ENCODE measurements at regions not wholly inside any gene's neighbourhood (a gene's known extent, or its start where the extent isn't known, plus 50 kb on each side); places are given as distances from the start of the nearest gene placed in this dataset.
"Not testable (repeated sequence)": the region's sequence is repeated elsewhere in the genome, so short reads cannot be mapped to it uniquely, and the experiment has no call there.

GRCh38 chr17:63221939-63222338, 224.2 kb downstream of the CYB561 start:
- H3K4me1 ChIP-seq (replicated peaks in 1 of 2): no peaks in the 10 kb centered on the region
- H3K27ac ChIP-seq: no peak overlapping the region
- no peak for ATAC-seq (replicated peaks in 6 of 8)
- in situ Hi-C loops (cut with MboI; ENCODE audit: low pct_unique_long_range_greater_than_20kb in 2 of 9, low sequenced_read_pairs in 9 of 9, unreplicated experiment in 9 of 9): no loop called here
- 80 to 100% (median 91%) methylated on average over 1 of the region's 1 CpG; no CpG with 5 or more reads in 3 of the 10 experiments for WGBS, 10 experiments
- no peak overlapping the region for H3K4me3 ChIP-seq

- in situ Hi-C loops (cut with MboI; ENCODE audit: low pct_unique_long_range_greater_than_20kb in 2 of 9, low sequenced_read_pairs in 9 of 9, unreplicated experiment in 9 of 9): no loop called here
- H3K27ac ChIP-seq: no peak overlapping the region
- WGBS, 10 experiments: 75 to 100% (median 90%) methylated on average over 1 of the region's 1 CpG; no CpG with 5 or more reads in 3 of the 10 experiments
- H3K4me3 ChIP-seq: no peak overlapping the region
- no peak for ATAC-seq (replicated peaks in 6 of 8)
- H3K4me1 ChIP-seq (replicated peaks in 1 of 2): no peaks in the 10 kb centered on the region
Measured at GRCh38 chr17:63222655-63223054, 223.5 kb downstream of the CYB561 start.

GRCh38 chr17:63223212-63223911, 222.7 kb downstream of the CYB561 start:
- Histone ChIP-seq H3K4me1 (replicated peaks in 1 of 2) (no peaks in the 10 kb centered on the region), H3K4me3 (no peak overlapping the region), H3K27ac (no peak overlapping the region)
- in situ Hi-C loops (cut with MboI; ENCODE audit: low pct_unique_long_range_greater_than_20kb in 2 of 9, low sequenced_read_pairs in 9 of 9, unreplicated experiment in 9 of 9): no loop called here
- ATAC-seq (replicated peaks in 6 of 8): peak in 1 of 8 experiments; percentile 36
- WGBS, 10 experiments: 60 to 100% (median 87%) methylated on average over 1 to 6 of the region's 7 CpGs; no CpG with 5 or more reads in 2 of the 10 experiments

GRCh38 chr17:63224644-63225043, 221.5 kb downstream of the CYB561 start:
- in situ Hi-C loops (cut with MboI; ENCODE audit: low pct_unique_long_range_greater_than_20kb in 2 of 9, low sequenced_read_pairs in 9 of 9, unreplicated experiment in 9 of 9): no loop called here
- Histone ChIP-seq H3K4me3 (no peak overlapping the region), H3K4me1 (replicated peaks in 1 of 2) (no peaks in the 10 kb centered on the region), H3K27ac (no peak overlapping the region)
- ATAC-seq (replicated peaks in 6 of 8): no peak

GRCh38 chr17:63226720-63227119, 219.4 kb downstream of the CYB561 start:
- in situ Hi-C loops (cut with MboI; ENCODE audit: low pct_unique_long_range_greater_than_20kb in 2 of 9, low sequenced_read_pairs in 9 of 9, unreplicated experiment in 9 of 9); ATAC-seq (replicated peaks in 6 of 8); H3K4me1 ChIP-seq (replicated peaks in 1 of 2); H3K4me3 ChIP-seq; H3K27ac ChIP-seq: not testable (repeated sequence)

GRCh38 chr17:63231015-63231620, 215.0 kb downstream of the CYB561 start:
- H3K4me3 ChIP-seq; in situ Hi-C loops (cut with MboI; ENCODE audit: low pct_unique_long_range_greater_than_20kb in 2 of 9, low sequenced_read_pairs in 9 of 9, unreplicated experiment in 9 of 9); ATAC-seq (replicated peaks in 6 of 8); H3K4me1 ChIP-seq (replicated peaks in 1 of 2); H3K27ac ChIP-seq: not testable (repeated sequence)
- 65 to 100% (median 100%) methylated on average over 1 to 2 of the region's 2 CpGs for WGBS, 10 experiments

GRCh38 chr17:63232565-63233310, 213.4 kb downstream of the CYB561 start:
- Histone ChIP-seq H3K27ac (no peak overlapping the region), H3K4me1 (replicated peaks in 1 of 2) (no peaks in the 10 kb centered on the region), H3K4me3 (no peak overlapping the region)
- 83 to 100% (median 98%) methylated on average over 1 to 5 of the region's 16 CpGs; no CpG with 5 or more reads in 4 of the 10 experiments for whole genome bisulfite sequencing, 10 experiments
- in situ Hi-C loops (cut with MboI; ENCODE audit: low pct_unique_long_range_greater_than_20kb in 2 of 9, low sequenced_read_pairs in 9 of 9, unreplicated experiment in 9 of 9): no loop called here
- ATAC-seq (replicated peaks in 6 of 8): no peak

- Histone ChIP-seq H3K4me1 (replicated peaks in 1 of 2) (no peaks in the 10 kb centered on the region), H3K4me3 (no peak overlapping the region), H3K27ac (no peak overlapping the region)
- in situ Hi-C loops (cut with MboI; ENCODE audit: low pct_unique_long_range_greater_than_20kb in 2 of 9, low sequenced_read_pairs in 9 of 9, unreplicated experiment in 9 of 9): no loop called here
- no peak for ATAC-seq (replicated peaks in 6 of 8)
- WGBS, 10 experiments: 67 to 100% (median 90%) methylated on average over 1 to 3 of the region's 3 CpGs; no CpG with 5 or more reads in 2 of the 10 experiments
Measured at GRCh38 chr17:63240106-63240505, 206.0 kb downstream of the CYB561 start.

- in situ Hi-C loops (cut with MboI; ENCODE audit: low pct_unique_long_range_greater_than_20kb in 2 of 9, low sequenced_read_pairs in 9 of 9, unreplicated experiment in 9 of 9): no loop called here
- 67 to 100% (median 93%) methylated on average over 1 to 2 of the region's 2 CpGs; no CpG with 5 or more reads in 1 of the 10 experiments for WGBS, 10 experiments
- Histone ChIP-seq H3K4me1 (replicated peaks in 1 of 2) (no peaks in the 10 kb centered on the region), H3K4me3 (no peak overlapping the region), H3K27ac (no peak overlapping the region)
- peak in 6 of 8 experiments; percentile 22 to 97 (median 58) for ATAC-seq (replicated peaks in 6 of 8)
Measured at GRCh38 chr17:63246344-63246743, 199.8 kb downstream of the CYB561 start.

- 50 to 100% (median 83%) methylated on average over 1 of the region's 1 CpG; no CpG with 5 or more reads in 3 of the 10 experiments for WGBS, 10 experiments
- H3K4me3 ChIP-seq: no peak overlapping the region
- peak in 1 of 8 experiments; percentile 35 for ATAC-seq (replicated peaks in 6 of 8)
- in situ Hi-C loops (cut with MboI; ENCODE audit: low pct_unique_long_range_greater_than_20kb in 2 of 9, low sequenced_read_pairs in 9 of 9, unreplicated experiment in 9 of 9): no loop called here
- no peaks in the 10 kb centered on the region for H3K4me1 ChIP-seq (replicated peaks in 1 of 2)
- H3K27ac ChIP-seq: no peak overlapping the region
Measured at GRCh38 chr17:63247706-63248105, 198.4 kb downstream of the CYB561 start.

GRCh38 chr17:63249256-63250004, 196.7 kb downstream of the CYB561 start:
- no peak overlapping the region for H3K27ac ChIP-seq
- 17 to 100% (median 73%) methylated on average over 1 to 4 of the region's 4 CpGs for WGBS, 10 experiments
- in situ Hi-C loops (cut with MboI; ENCODE audit: low pct_unique_long_range_greater_than_20kb in 2 of 9, low sequenced_read_pairs in 9 of 9, unreplicated experiment in 9 of 9): no loop called here
- H3K4me1 ChIP-seq (replicated peaks in 1 of 2): no peaks in the 10 kb centered on the region
- ATAC-seq (replicated peaks in 6 of 8): peak in 1 of 8 experiments; percentile 41
- no peak overlapping the region for H3K4me3 ChIP-seq

GRCh38 chr17:63250830-63251229, 195.3 kb downstream of the CYB561 start:
- WGBS, 10 experiments: 7 to 100% (median 55%) methylated on average over 1 to 3 of the region's 3 CpGs; no CpG with 5 or more reads in 1 of the 10 experiments
- Histone ChIP-seq H3K4me1 (replicated peaks in 1 of 2) (no peaks in the 10 kb centered on the region), H3K27ac (no peak overlapping the region), H3K4me3 (no peak overlapping the region)
- in situ Hi-C loops (cut with MboI; ENCODE audit: low pct_unique_long_range_greater_than_20kb in 2 of 9, low sequenced_read_pairs in 9 of 9, unreplicated experiment in 9 of 9): no loop called here
- ATAC-seq (replicated peaks in 6 of 8): no peak

GRCh38 chr17:63258785-63259184, 187.3 kb downstream of the CYB561 start:
- Histone ChIP-seq H3K4me1 (replicated peaks in 1 of 2) (no peaks in the 10 kb centered on the region), H3K27ac (no peak overlapping the region), H3K4me3 (no peak overlapping the region)
- no peak for ATAC-seq (replicated peaks in 6 of 8)
- in situ Hi-C loops (cut with MboI; ENCODE audit: low pct_unique_long_range_greater_than_20kb in 2 of 9, low sequenced_read_pairs in 9 of 9, unreplicated experiment in 9 of 9): no loop called here
- WGBS, 10 experiments: 71 to 100% (median 96%) methylated on average over 1 to 3 of the region's 3 CpGs; no CpG with 5 or more reads in 3 of the 10 experiments
